ENCODE measurements at regions not wholly inside any gene's neighbourhood (a gene's known extent, or its start where the extent isn't known, plus 50 kb on each side); places are given as distances from the start of the nearest gene placed in this dataset.

GRCh38 chr14:87613881-87614280, 379.1 kb downstream of the GALC start:
- no peak for TF ChIP-seq CTCF (IDR thresholded peaks at IDR 0.05)

- TF ChIP-seq CTCF (IDR thresholded peaks at IDR 0.05), result no peak
Measured at GRCh38 chr14:87601036-87601435, 391.9 kb downstream of the GALC start.

- TF ChIP-seq CTCF (IDR thresholded peaks at IDR 0.05), result no peak
Measured at GRCh38 chr14:87600240-87600639, 392.7 kb downstream of the GALC start.

- no peak for TF ChIP-seq CTCF (IDR thresholded peaks at IDR 0.05)
Measured at GRCh38 chr14:87581298-87581697, 411.7 kb downstream of the GALC start.

- TF ChIP-seq CTCF (IDR thresholded peaks at IDR 0.05), result no peak
Measured at GRCh38 chr14:87579036-87579435, 413.9 kb downstream of the GALC start.

- no peak for TF ChIP-seq CTCF (IDR thresholded peaks at IDR 0.05)
Measured at GRCh38 chr14:87575378-87575777, 417.6 kb downstream of the GALC start.

- TF ChIP-seq CTCF (IDR thresholded peaks at IDR 0.05), result no peak
Measured at GRCh38 chr14:87573591-87573990, 419.4 kb downstream of the GALC start.

GRCh38 chr14:87567618-87568295, 425.2 kb downstream of the GALC start:
- TF ChIP-seq CTCF (IDR thresholded peaks at IDR 0.05), result no peak

All from LNCAP (cell line).